ENCODE measurements at regions not wholly inside any gene's neighbourhood (a gene's known extent, or its start where the extent isn't known, plus 50 kb on each side); places are given as distances from the start of the nearest gene placed in this dataset.

GRCh38 chr2:52431352-52431760, 1336.2 kb upstream of the CHAC2 start:
- Histone ChIP-seq H3K79me2 (ENCODE audit: low read depth) (no peaks in the 10 kb centered on the region), H3K36me3 (ENCODE audit: low read depth) (no peaks in the 10 kb centered on the region), H2AFZ (no peak overlapping the region; the same call in 1 of the 2 replicates), H4K20me1 (ENCODE audit: insufficient read depth) (no peaks in the 10 kb centered on the region), H3K4me1 (replicated peaks; ENCODE audit: insufficient read depth) (no peaks in the 10 kb centered on the region), H3K4me3 (no peak overlapping the region), H3F3A (ENCODE audit: insufficient read depth, low read depth) (no peaks in the 10 kb centered on the region), H3K9me2 (ENCODE audit: insufficient read depth) (no peaks in the 10 kb centered on the region), H3K27me3 (ENCODE audit: insufficient read depth, low read depth) (no peaks in the 10 kb centered on the region), H3K4me2 (no peak overlapping the region), H3K9me3 (ENCODE audit: insufficient read depth, low read depth) (no peaks in the 10 kb centered on the region), H3K27ac (no peak overlapping the region)
- DNase-seq = no peak
- intact Hi-C loops (cut with micrococcal nuclease; ENCODE audit: unreplicated experiment) = no loop called here
- TF ChIP-seq EZH2 (IDR thresholded peaks at IDR 0.05; ENCODE audit: low read depth) (no peak), CTCF (conservative IDR thresholded peaks at IDR 0.05) (no peak)
- BruUV-seq (replicated peaks) = no TSS peak
- POLR2A ChIA-PET (ENCODE audit: unreplicated experiment) = no interaction called here
- CTCF ChIA-PET = no interaction called here

- no peak for DNase-seq
- TF ChIP-seq CTCF (conservative IDR thresholded peaks at IDR 0.05) = no peak
- no peak for TF ChIP-seq EZH2 (IDR thresholded peaks at IDR 0.05; ENCODE audit: low read depth)
- no peaks in the 10 kb centered on the region for H3K36me3 ChIP-seq (ENCODE audit: low read depth)
- H3F3A ChIP-seq (ENCODE audit: insufficient read depth, low read depth) = no peaks in the 10 kb centered on the region
- no peaks in the 10 kb centered on the region for H3K9me2 ChIP-seq (ENCODE audit: insufficient read depth)
- H2AFZ ChIP-seq = no peak overlapping the region
- intact Hi-C loops (cut with micrococcal nuclease; ENCODE audit: unreplicated experiment) = no loop called here
- ChIA-PET CTCF (no interaction called here), POLR2A (ENCODE audit: unreplicated experiment) (interaction anchor here (0.6 kb wide), 1 partner anchor 11 kb away, joined by 54 read pairs; no protein-coding TSS in a partner anchor)
- no peaks in the 10 kb centered on the region for H3K27me3 ChIP-seq (ENCODE audit: insufficient read depth, low read depth)
- no peak overlapping the region for H3K4me2 ChIP-seq
- no peaks in the 10 kb centered on the region; the same call in 1 of the 2 replicates for H4K20me1 ChIP-seq (ENCODE audit: insufficient read depth)
- H3K79me2 ChIP-seq (ENCODE audit: low read depth) = no peaks in the 10 kb centered on the region
- H3K4me1 ChIP-seq (replicated peaks; ENCODE audit: insufficient read depth) = no peaks in the 10 kb centered on the region
- BruUV-seq (replicated peaks) = no TSS peak
- H3K27ac ChIP-seq = no peak overlapping the region
- H3K9me3 ChIP-seq (ENCODE audit: insufficient read depth, low read depth) = no peaks in the 10 kb centered on the region
- H3K4me3 ChIP-seq = no peak overlapping the region
Measured at GRCh38 chr2:52429740-52430139, 1337.9 kb upstream of the CHAC2 start.

- BruUV-seq (replicated peaks) = no TSS peak
- intact Hi-C loops (cut with micrococcal nuclease; ENCODE audit: unreplicated experiment) = no loop called here
- H3K36me3 ChIP-seq (ENCODE audit: low read depth) = no peaks in the 10 kb centered on the region
- no peaks in the 10 kb centered on the region for H3F3A ChIP-seq (ENCODE audit: insufficient read depth, low read depth)
- no peak overlapping the region for H3K4me3 ChIP-seq
- no peaks in the 10 kb centered on the region for H3K79me2 ChIP-seq (ENCODE audit: low read depth)
- no peak for DNase-seq
- H3K27ac ChIP-seq = no peak overlapping the region
- no peaks in the 10 kb centered on the region; the same call in 1 of the 2 replicates for H4K20me1 ChIP-seq (ENCODE audit: insufficient read depth)
- CTCF ChIA-PET = no interaction called here
- no peaks in the 10 kb centered on the region for H3K27me3 ChIP-seq (ENCODE audit: insufficient read depth, low read depth)
- TF ChIP-seq CTCF (conservative IDR thresholded peaks at IDR 0.05) = no peak
- no peak for TF ChIP-seq EZH2 (IDR thresholded peaks at IDR 0.05; ENCODE audit: low read depth)
- no peak overlapping the region for H3K4me2 ChIP-seq
- no peaks in the 10 kb centered on the region for H3K9me2 ChIP-seq (ENCODE audit: insufficient read depth)
- POLR2A ChIA-PET (ENCODE audit: unreplicated experiment) = no interaction called here
- H3K4me1 ChIP-seq (replicated peaks; ENCODE audit: insufficient read depth) = no peaks in the 10 kb centered on the region
- H3K9me3 ChIP-seq (ENCODE audit: insufficient read depth, low read depth) = no peaks in the 10 kb centered on the region
- no peak overlapping the region for H2AFZ ChIP-seq
Measured at GRCh38 chr2:52429171-52429570, 1338.4 kb upstream of the CHAC2 start.

Measured in PC-9 (cell line).